ENCODE measurements at regions not wholly inside any gene's neighbourhood (a gene's known extent, or its start where the extent isn't known, plus 50 kb on each side); places are given as distances from the start of the nearest gene placed in this dataset.
"Not testable (repeated sequence)": the region's sequence is repeated elsewhere in the genome, so short reads cannot be mapped to it uniquely, and the experiment has no call there.

GRCh38 chr7:98771941-98772603 lies 97.7 kb downstream of the TMEM130 start:
- ATAC-seq (no peak), DNase-seq (no peak)

GRCh38 chr7:98774884-98775283 lies 94.9 kb downstream of the TMEM130 start:
- ATAC-seq, result no peak
- DNase-seq, result no peak

GRCh38 chr7:98777051-98777450 lies 92.8 kb downstream of the TMEM130 start:
- ATAC-seq, result no peak
- no peak for DNase-seq

- DNase-seq (no peak), ATAC-seq (no peak)
Observed at GRCh38 chr7:98778421-98778820, 91.4 kb downstream of the TMEM130 start.

GRCh38 chr7:98779800-98780587 lies 89.8 kb downstream of the TMEM130 start:
- ATAC-seq (no peak), DNase-seq (no peak)

- ATAC-seq (no peak), DNase-seq (no peak)
Observed at GRCh38 chr7:98784216-98784785, 85.5 kb downstream of the TMEM130 start.

- ATAC-seq (no peak), DNase-seq (no peak)
Observed at GRCh38 chr7:98785929-98786571, 83.8 kb downstream of the TMEM130 start.

GRCh38 chr7:98788966-98789365 lies 80.8 kb downstream of the TMEM130 start:
- ATAC-seq (no peak), DNase-seq (no peak)

- ATAC-seq, DNase-seq: not testable (repeated sequence)
Observed at GRCh38 chr7:98794453-98794852, 75.4 kb downstream of the TMEM130 start.

- peak; percentile 49 for ATAC-seq
- DNase-seq, result no peak
Observed at GRCh38 chr7:98795741-98796493, 73.9 kb downstream of the TMEM130 start.
